K562 (cell line): ENCODE measurements at regions not wholly inside any gene's neighbourhood (a gene's known extent, or its start where the extent isn't known, plus 50 kb on each side); places are given as distances from the start of the nearest gene placed in this dataset.

Experiments
- C11orf30 ChIP-seq: fragments of 450-650 bp; IDR thresholded peaks from 2 replicates; pipeline ENCODE4 v1.6.1; 2016; ENCODE audit warnings: low read depth, mild to moderate bottlenecking
- CBFA2T2 ChIP-seq: fragments of 450-650 bp; conservative IDR thresholded peaks from 2 replicates; pipeline ENCODE4 v1.6.1; 2017; ENCODE audit warnings: mild to moderate bottlenecking
- CBFA2T3 ChIP-seq: fragments of 450-650 bp; IDR thresholded peaks from 2 replicates; pipeline ENCODE4 v1.6.1; 2017
- DIDO1 ChIP-seq: fragments of 450-650 bp; IDR thresholded peaks from 2 replicates; pipeline ENCODE4 v1.6.1; 2016; ENCODE audit warnings: low read depth, missing biosample characterization, missing genetic modification characterization
- ETS2 ChIP-seq: IDR thresholded peaks from 2 replicates; pipeline ENCODE4 v1.6.1; 2016; ENCODE audit warnings: borderline replicate concordance, missing genetic modification characterization, mild to moderate bottlenecking, moderate library complexity, missing compliant biosample characterization; ENCODE audit not compliant: poor library complexity, severe bottlenecking
- FOSL1 ChIP-seq: fragments of 200-800 bp; sonication (Bioruptor generic); conservative IDR thresholded peaks from 2 replicates; pipeline ENCODE4 v1.6.1; 2016; ENCODE audit warnings: missing genetic modification characterization, missing compliant biosample characterization
- ILF3 ChIP-seq: fragments of 450-650 bp; IDR thresholded peaks from 2 replicates; pipeline ENCODE4 v1.6.1; 2018; ENCODE audit warnings: antibody characterized with exemption, mild to moderate bottlenecking, moderate library complexity, borderline replicate concordance
- MAFF ChIP-seq: IDR thresholded peaks from 2 replicates; pipeline ENCODE4 v1.6.1; 2012; ENCODE audit warnings: low read length, improper control_type of control experiment
- NFE2 ChIP-seq: IDR thresholded peaks from 2 replicates; pipeline ENCODE4 v1.6.1; 2014; ENCODE audit warnings: antibody characterized with exemption, low read depth
- NFIX ChIP-seq: fragments of 250-450 bp; sonication (Bioruptor Pico); IDR thresholded peaks from 2 replicates; pipeline ENCODE4 v1.4.0; 2020; ENCODE audit warnings: low read depth, mild to moderate bottlenecking, moderate library complexity
- RHOXF2B ChIP-seq: fragments of 250-450 bp; sonication (Bioruptor Pico); conservative IDR thresholded peaks from 2 replicates; pipeline ENCODE4 v1.5.1; 2021
- SNIP1 ChIP-seq: fragments of 450-650 bp; IDR thresholded peaks from 2 replicates; pipeline ENCODE4 v1.7.1; 2017; ENCODE audit warnings: low read depth, mild to moderate bottlenecking
- ZKSCAN1 ChIP-seq: fragments of 150-350 bp; IDR thresholded peaks from 2 replicates; pipeline ENCODE4 v1.6.1; 2016; ENCODE audit warnings: low read depth, low read length
- ZNF174 ChIP-seq: fragments of 250-450 bp; sonication (Bioruptor Pico); IDR thresholded peaks from 2 replicates; pipeline ENCODE4 v1.4.0; 2020; ENCODE audit warnings: mild to moderate bottlenecking
- ZNF316 ChIP-seq: fragments of 450-650 bp; IDR thresholded peaks from 2 replicates; pipeline ENCODE4 v1.6.1; 2016
- TF ChIP-seq, protein P1 (sequence below), 3 experiments: fragments of 200-800 bp in 1 of 3; sonication (Bioruptor generic) in 1 of 3; sonication (generic) in 1 of 3; formaldehyde crosslinking in 1 of 3; IDR thresholded peaks; 2 replicates each; pipeline versions ENCODE4 v1.6.1 to v1.8.0; 2016 to 2022; ENCODE audit warnings: mild to moderate bottlenecking in 2 of 3, missing compliant biosample characterization in 2 of 3, missing genetic modification characterization in 2 of 3, missing genetic modification reagents in 1 of 3
- TF ChIP-seq, protein P2 (sequence below), 2 experiments: fragments of 450-650 bp in 1 of 2; sonication (generic) in 1 of 2; formaldehyde crosslinking in 1 of 2; IDR thresholded peaks in 1 of 2; conservative IDR thresholded peaks in 1 of 2; 2 replicates each; pipeline versions ENCODE4 v1.6.1 to v1.8.1; 2016 to 2023; ENCODE audit warnings: mild to moderate bottlenecking in 2 of 2, moderate library complexity in 2 of 2, inconsistent platforms in 1 of 2, missing genetic modification reagents in 1 of 2
- TF ChIP-seq, protein P3 (sequence below): fragments of 250-450 bp; sonication (Bioruptor Pico); IDR thresholded peaks from 2 replicates; pipeline ENCODE4 v1.4.0; 2020; ENCODE audit warnings: mild to moderate bottlenecking, moderate library complexity
- TF ChIP-seq, protein P4 (sequence below): IDR thresholded peaks from 2 replicates; pipeline ENCODE4 v1.6.1; 2011; ENCODE audit warnings: borderline replicate concordance, low read depth, mild to moderate bottlenecking, moderate library complexity, low read length; ENCODE audit not compliant: insufficient read depth, poor library complexity, severe bottlenecking
- TF ChIP-seq, protein P5 (sequence below): IDR thresholded peaks from 2 replicates; pipeline ENCODE4 v1.6.1; 2012; ENCODE audit warnings: low read depth, low read length, improper control_type of control experiment, borderline replicate concordance
- TF ChIP-seq, protein P6 (sequence below): sonication (generic); formaldehyde crosslinking; IDR thresholded peaks from 2 replicates; pipeline ENCODE4 v1.8.1; 2022; ENCODE audit warnings: missing genetic modification reagents

DNA sequence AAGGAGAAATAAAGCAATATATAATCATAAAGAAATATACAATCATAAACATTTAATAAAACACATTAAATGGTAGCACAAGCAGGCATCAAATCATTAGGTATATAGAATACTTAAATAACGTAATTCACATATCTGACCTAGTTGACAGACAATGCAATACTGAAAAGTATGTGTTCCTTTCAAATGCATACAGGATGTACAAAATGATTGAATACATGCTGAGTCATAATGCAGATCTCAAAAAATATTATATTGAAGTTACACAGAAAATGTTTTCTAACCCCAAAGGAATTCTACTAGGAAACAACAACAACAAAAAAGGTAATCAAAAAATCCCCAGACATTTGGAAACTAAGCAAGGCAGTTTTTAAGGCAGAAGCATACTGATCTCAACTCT is 1072.0 kb upstream of the INTU start (continued):
- TF ChIP-seq RHOXF2B (no peak), MAFF (no peak), CBFA2T3 (no peak), ILF3 (no peak), CBFA2T2 (no peak), NFIX (CRISPR knock-in tag) (no peak), FOSL1 (no peak), ZKSCAN1 (no peak), ZNF316 (peak; percentile 50), DIDO1 (tag) (no peak), ETS2 (tag) (no peak), C11orf30 (peak; percentile 39), NFE2 (peak; percentile 52), SNIP1 (no peak), ZNF174 (CRISPR knock-in tag) (no peak)
- TF ChIP-seq, protein P1, sequence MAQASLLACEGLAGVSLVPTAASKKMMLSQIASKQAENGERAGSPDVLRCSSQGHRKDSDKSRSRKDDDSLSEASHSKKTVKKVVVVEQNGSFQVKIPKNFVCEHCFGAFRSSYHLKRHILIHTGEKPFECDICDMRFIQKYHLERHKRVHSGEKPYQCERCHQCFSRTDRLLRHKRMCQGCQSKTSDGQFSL (CRISPR knock-in tag; IDR thresholded peaks at IDR 0.05) = no peak
- TF ChIP-seq, protein P1 (tag; IDR thresholded peaks at IDR 0.05) = no peak
- TF ChIP-seq, protein P2, sequence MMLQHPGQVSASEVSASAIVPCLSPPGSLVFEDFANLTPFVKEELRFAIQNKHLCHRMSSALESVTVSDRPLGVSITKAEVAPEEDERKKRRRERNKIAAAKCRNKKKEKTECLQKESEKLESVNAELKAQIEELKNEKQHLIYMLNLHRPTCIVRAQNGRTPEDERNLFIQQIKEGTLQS (IDR thresholded peaks at IDR 0.05) = no peak
- TF ChIP-seq, protein P2 (CRISPR knock-in tag; conservative IDR thresholded peaks at IDR 0.05) = no peak
- TF ChIP-seq, protein P3, sequence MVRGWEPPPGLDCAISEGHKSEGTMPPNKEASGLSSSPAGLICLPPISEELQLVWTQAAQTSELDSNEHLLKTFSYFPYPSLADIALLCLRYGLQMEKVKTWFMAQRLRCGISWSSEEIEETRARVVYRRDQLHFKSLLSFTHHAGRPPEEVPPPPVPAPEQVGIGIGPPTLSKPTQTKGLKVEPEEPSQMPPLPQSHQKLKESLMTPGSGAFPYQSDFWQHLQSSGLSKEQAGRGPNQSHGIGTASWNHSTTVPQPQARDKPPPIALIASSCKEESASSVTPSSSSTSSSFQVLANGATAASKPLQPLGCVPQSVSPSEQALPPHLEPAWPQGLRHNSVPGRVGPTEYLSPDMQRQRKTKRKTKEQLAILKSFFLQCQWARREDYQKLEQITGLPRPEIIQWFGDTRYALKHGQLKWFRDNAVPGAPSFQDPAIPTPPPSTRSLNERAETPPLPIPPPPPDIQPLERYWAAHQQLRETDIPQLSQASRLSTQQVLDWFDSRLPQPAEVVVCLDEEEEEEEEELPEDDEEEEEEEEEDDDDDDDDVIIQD (CRISPR knock-in tag) = no peak
- TF ChIP-seq, protein P4, sequence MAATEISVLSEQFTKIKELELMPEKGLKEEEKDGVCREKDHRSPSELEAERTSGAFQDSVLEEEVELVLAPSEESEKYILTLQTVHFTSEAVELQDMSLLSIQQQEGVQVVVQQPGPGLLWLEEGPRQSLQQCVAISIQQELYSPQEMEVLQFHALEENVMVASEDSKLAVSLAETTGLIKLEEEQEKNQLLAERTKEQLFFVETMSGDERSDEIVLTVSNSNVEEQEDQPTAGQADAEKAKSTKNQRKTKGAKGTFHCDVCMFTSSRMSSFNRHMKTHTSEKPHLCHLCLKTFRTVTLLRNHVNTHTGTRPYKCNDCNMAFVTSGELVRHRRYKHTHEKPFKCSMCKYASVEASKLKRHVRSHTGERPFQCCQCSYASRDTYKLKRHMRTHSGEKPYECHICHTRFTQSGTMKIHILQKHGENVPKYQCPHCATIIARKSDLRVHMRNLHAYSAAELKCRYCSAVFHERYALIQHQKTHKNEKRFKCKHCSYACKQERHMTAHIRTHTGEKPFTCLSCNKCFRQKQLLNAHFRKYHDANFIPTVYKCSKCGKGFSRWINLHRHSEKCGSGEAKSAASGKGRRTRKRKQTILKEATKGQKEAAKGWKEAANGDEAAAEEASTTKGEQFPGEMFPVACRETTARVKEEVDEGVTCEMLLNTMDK = no peak
- TF ChIP-seq, protein P5, sequence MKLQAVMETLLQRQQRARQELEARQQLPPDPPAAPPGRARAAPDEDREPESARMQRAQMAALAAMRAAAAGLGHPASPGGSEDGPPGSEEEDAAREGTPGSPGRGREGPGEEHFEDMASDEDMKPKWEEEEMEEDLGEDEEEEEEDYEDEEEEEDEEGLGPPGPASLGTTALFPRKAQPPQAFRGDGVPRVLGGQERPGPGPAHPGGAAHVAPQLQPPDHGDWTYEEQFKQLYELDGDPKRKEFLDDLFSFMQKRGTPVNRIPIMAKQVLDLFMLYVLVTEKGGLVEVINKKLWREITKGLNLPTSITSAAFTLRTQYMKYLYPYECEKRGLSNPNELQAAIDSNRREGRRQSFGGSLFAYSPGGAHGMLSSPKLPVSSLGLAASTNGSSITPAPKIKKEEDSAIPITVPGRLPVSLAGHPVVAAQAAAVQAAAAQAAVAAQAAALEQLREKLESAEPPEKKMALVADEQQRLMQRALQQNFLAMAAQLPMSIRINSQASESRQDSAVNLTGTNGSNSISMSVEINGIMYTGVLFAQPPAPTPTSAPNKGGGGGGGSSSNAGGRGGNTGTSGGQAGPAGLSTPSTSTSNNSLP = no peak
- TF ChIP-seq, protein P6, sequence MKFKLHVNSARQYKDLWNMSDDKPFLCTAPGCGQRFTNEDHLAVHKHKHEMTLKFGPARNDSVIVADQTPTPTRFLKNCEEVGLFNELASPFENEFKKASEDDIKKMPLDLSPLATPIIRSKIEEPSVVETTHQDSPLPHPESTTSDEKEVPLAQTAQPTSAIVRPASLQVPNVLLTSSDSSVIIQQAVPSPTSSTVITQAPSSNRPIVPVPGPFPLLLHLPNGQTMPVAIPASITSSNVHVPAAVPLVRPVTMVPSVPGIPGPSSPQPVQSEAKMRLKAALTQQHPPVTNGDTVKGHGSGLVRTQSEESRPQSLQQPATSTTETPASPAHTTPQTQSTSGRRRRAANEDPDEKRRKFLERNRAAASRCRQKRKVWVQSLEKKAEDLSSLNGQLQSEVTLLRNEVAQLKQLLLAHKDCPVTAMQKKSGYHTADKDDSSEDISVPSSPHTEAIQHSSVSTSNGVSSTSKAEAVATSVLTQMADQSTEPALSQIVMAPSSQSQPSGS = no peak
